K562 (cell line): ENCODE measurements at regions not wholly inside any gene's neighbourhood (a gene's known extent, or its start where the extent isn't known, plus 50 kb on each side); places are given as distances from the start of the nearest gene placed in this dataset.

Source experiments
- CREB1 ChIP-seq, 2 experiments: sonication (generic) in 1 of 2; formaldehyde crosslinking in 1 of 2; IDR thresholded peaks; 2 replicates each; pipeline versions ENCODE4 v1.6.1 to v1.8.0; 2012 to 2022; ENCODE audit warnings: inconsistent platforms in 1 of 2, mild to moderate bottlenecking in 1 of 2, missing genetic modification reagents in 1 of 2, moderate library complexity in 1 of 2
- MYC ChIP-seq, 2 experiments: fragments of 250-450 bp in 1 of 2; sonication (Bioruptor Pico) in 1 of 2; IDR thresholded peaks; 2 replicates each; pipeline versions ENCODE4 v1.5.1 to v1.6.1; 2012 to 2021; ENCODE audit warnings: low read depth in 2 of 2, borderline replicate concordance in 1 of 2, improper control_type of control experiment in 1 of 2, low read length in 1 of 2, mild to moderate bottlenecking in 1 of 2, moderate library complexity in 1 of 2
- NFIC ChIP-seq: fragments of 450-650 bp; IDR thresholded peaks from 2 replicates; pipeline ENCODE4 v1.6.1; 2017; ENCODE audit warnings: mild to moderate bottlenecking, inconsistent platforms
- NRF1 ChIP-seq, 2 experiments: fragments of 450-650 bp; IDR thresholded peaks in 1 of 2; conservative IDR thresholded peaks in 1 of 2; 2 replicates each; pipeline ENCODE4 v1.6.1; 2014; ENCODE audit warnings: mild to moderate bottlenecking in 2 of 2
- SP1 ChIP-seq: sonication (generic); formaldehyde crosslinking; IDR thresholded peaks from 2 replicates; pipeline ENCODE4 v1.8.1; 2022; ENCODE audit warnings: mild to moderate bottlenecking, missing genetic modification reagents
- SP2 ChIP-seq: IDR thresholded peaks from 2 replicates; pipeline ENCODE4 v1.6.1; 2011; ENCODE audit warnings: mild to moderate bottlenecking, low read depth, low read length, moderate library complexity; ENCODE audit not compliant: poor library complexity, severe bottlenecking; ENCODE audit errors: extremely low read depth
- SREBF1 ChIP-seq: fragments of 150-350 bp; IDR thresholded peaks from 2 replicates; pipeline ENCODE4 v1.6.1; 2014; ENCODE audit warnings: antibody characterized with exemption, low read depth, low read length, borderline replicate concordance
- YY1 ChIP-seq, 3 experiments: IDR thresholded peaks; 2 replicates each; pipeline ENCODE4 v1.6.1; 2011; ENCODE audit warnings: low read length in 2 of 3, mild to moderate bottlenecking in 2 of 3, moderate library complexity in 2 of 3, borderline replicate concordance in 1 of 3, control low read depth in 1 of 3, low read depth in 1 of 3; ENCODE audit not compliant: insufficient read depth in 3 of 3, insufficient replicate concordance in 2 of 3, control insufficient read depth in 1 of 3, insufficient read length in 1 of 3; ENCODE audit errors: extremely low read depth in 1 of 3
- TF ChIP-seq, protein P1 (sequence below), 3 experiments: IDR thresholded peaks in 2 of 3; conservative IDR thresholded peaks in 1 of 3; 2 replicates each; pipeline ENCODE4 v1.5.1; 2011 to 2012; ENCODE audit warnings: low read length in 3 of 3, mild to moderate bottlenecking in 3 of 3, control low read depth in 2 of 3, improper control_type of control experiment in 1 of 3, inconsistent platforms in 1 of 3, low read depth in 1 of 3, mixed read lengths in 1 of 3, moderate library complexity in 1 of 3; ENCODE audit not compliant: insufficient read depth in 2 of 3
- TF ChIP-seq, protein P2 (sequence below), 2 experiments: fragments of 450-650 bp; formaldehyde crosslinking in 1 of 2; IDR thresholded peaks; 2 replicates each; pipeline versions ENCODE4 v1.4.0 to v1.6.1; 2014 to 2020; ENCODE audit warnings: mild to moderate bottlenecking in 2 of 2, borderline replicate concordance in 1 of 2, low read depth in 1 of 2
- TF ChIP-seq, protein P3 (sequence below), 2 experiments: IDR thresholded peaks; 2 replicates each; pipeline ENCODE4 v1.6.1; 2011; ENCODE audit warnings: borderline replicate concordance in 1 of 2, control low read depth in 1 of 2, low read depth in 1 of 2, low read length in 1 of 2, mild to moderate bottlenecking in 1 of 2, mixed read lengths in 1 of 2, moderate library complexity in 1 of 2; ENCODE audit not compliant: insufficient read depth in 1 of 2, insufficient read length in 1 of 2, poor library complexity in 1 of 2, severe bottlenecking in 1 of 2; ENCODE audit errors: extremely low read depth in 1 of 2

DNA sequence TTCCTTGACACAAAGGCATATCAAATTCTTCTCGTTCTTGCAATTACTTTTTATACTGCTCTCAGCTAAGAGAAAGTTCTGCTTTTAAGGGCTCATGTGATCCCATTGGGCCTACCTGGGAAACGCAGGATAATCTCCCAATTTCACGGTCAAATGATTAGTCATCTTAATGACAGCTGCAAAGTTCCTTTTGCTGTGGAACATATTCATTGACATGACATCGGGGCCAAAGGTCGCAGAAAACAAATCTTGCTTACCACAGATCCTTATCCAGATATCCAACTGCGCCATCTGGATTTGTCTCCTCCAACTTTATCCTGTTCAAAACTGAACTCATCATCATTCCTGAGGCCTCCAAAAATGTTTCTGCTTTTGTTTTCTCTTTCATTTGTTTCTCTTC is 1085.6 kb upstream of the WWC1 start:
- TF ChIP-seq NRF1 (conservative IDR thresholded peaks at IDR 0.05 in 1 of 2, IDR thresholded peaks at IDR 0.05 in 1 of 2) (no peak), CREB1 (IDR thresholded peaks at IDR 0.05) (no peak), CREB1 (CRISPR knock-in tag; IDR thresholded peaks at IDR 0.05) (no peak), SP2 (no peak), SP1 (no peak), SREBF1 (no peak), YY1 (IDR thresholded peaks at IDR 0.05; ENCODE audit: borderline replicate concordance in 1 of 3, control insufficient read depth in 1 of 3, extremely low read depth in 1 of 3, insufficient read depth in 3 of 3, insufficient read length in 1 of 3, insufficient replicate concordance in 2 of 3, low read depth in 1 of 3, low read length in 2 of 3) (no peak), MYC (IDR thresholded peaks at IDR 0.05; ENCODE audit: low read depth, low read length) (no peak), MYC (CRISPR knock-in tag; IDR thresholded peaks at IDR 0.05; ENCODE audit: borderline replicate concordance, low read depth) (no peak), NFIC (no peak)
- TF ChIP-seq, protein P1, sequence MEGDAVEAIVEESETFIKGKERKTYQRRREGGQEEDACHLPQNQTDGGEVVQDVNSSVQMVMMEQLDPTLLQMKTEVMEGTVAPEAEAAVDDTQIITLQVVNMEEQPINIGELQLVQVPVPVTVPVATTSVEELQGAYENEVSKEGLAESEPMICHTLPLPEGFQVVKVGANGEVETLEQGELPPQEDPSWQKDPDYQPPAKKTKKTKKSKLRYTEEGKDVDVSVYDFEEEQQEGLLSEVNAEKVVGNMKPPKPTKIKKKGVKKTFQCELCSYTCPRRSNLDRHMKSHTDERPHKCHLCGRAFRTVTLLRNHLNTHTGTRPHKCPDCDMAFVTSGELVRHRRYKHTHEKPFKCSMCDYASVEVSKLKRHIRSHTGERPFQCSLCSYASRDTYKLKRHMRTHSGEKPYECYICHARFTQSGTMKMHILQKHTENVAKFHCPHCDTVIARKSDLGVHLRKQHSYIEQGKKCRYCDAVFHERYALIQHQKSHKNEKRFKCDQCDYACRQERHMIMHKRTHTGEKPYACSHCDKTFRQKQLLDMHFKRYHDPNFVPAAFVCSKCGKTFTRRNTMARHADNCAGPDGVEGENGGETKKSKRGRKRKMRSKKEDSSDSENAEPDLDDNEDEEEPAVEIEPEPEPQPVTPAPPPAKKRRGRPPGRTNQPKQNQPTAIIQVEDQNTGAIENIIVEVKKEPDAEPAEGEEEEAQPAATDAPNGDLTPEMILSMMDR (IDR thresholded peaks at IDR 0.05 in 2 of 3, conservative IDR thresholded peaks at IDR 0.05 in 1 of 3; ENCODE audit: insufficient read depth in 2 of 3, low read depth in 1 of 3, low read length in 3 of 3), result no peak
- TF ChIP-seq, protein P2, sequence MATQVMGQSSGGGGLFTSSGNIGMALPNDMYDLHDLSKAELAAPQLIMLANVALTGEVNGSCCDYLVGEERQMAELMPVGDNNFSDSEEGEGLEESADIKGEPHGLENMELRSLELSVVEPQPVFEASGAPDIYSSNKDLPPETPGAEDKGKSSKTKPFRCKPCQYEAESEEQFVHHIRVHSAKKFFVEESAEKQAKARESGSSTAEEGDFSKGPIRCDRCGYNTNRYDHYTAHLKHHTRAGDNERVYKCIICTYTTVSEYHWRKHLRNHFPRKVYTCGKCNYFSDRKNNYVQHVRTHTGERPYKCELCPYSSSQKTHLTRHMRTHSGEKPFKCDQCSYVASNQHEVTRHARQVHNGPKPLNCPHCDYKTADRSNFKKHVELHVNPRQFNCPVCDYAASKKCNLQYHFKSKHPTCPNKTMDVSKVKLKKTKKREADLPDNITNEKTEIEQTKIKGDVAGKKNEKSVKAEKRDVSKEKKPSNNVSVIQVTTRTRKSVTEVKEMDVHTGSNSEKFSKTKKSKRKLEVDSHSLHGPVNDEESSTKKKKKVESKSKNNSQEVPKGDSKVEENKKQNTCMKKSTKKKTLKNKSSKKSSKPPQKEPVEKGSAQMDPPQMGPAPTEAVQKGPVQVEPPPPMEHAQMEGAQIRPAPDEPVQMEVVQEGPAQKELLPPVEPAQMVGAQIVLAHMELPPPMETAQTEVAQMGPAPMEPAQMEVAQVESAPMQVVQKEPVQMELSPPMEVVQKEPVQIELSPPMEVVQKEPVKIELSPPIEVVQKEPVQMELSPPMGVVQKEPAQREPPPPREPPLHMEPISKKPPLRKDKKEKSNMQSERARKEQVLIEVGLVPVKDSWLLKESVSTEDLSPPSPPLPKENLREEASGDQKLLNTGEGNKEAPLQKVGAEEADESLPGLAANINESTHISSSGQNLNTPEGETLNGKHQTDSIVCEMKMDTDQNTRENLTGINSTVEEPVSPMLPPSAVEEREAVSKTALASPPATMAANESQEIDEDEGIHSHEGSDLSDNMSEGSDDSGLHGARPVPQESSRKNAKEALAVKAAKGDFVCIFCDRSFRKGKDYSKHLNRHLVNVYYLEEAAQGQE (IDR thresholded peaks at IDR 0.05; ENCODE audit: borderline replicate concordance), result no peak
- TF ChIP-seq, protein P2 (CRISPR knock-in tag; IDR thresholded peaks at IDR 0.05; ENCODE audit: low read depth), result no peak
- TF ChIP-seq, protein P3, sequence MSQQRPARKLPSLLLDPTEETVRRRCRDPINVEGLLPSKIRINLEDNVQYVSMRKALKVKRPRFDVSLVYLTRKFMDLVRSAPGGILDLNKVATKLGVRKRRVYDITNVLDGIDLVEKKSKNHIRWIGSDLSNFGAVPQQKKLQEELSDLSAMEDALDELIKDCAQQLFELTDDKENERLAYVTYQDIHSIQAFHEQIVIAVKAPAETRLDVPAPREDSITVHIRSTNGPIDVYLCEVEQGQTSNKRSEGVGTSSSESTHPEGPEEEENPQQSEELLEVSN (IDR thresholded peaks at IDR 0.05; ENCODE audit: borderline replicate concordance in 1 of 2, extremely low read depth in 1 of 2, insufficient read depth in 1 of 2, insufficient read length in 1 of 2, low read depth in 1 of 2, low read length in 1 of 2, poor library complexity in 1 of 2, severe bottlenecking in 1 of 2), result no peak
